Loucy (cell line): ENCODE measurements at regions not wholly inside any gene's neighbourhood (a gene's known extent, or its start where the extent isn't known, plus 50 kb on each side); places are given as distances from the start of the nearest gene placed in this dataset.

Source experiments
- CTCF ChIP-seq: fragments of 200-600 bp; sonication (generic); conservative IDR thresholded peaks from 2 replicates; pipeline ENCODE4 v1.5.1; 2014; ENCODE audit warnings: mild to moderate bottlenecking, antibody characterized with exemption, low read length
- EZH2phosphoT487 ChIP-seq: fragments of 200-600 bp; IDR thresholded peaks from 2 replicates; pipeline ENCODE4 v1.6.1; 2018; ENCODE audit warnings: antibody characterized with exemption, mild to moderate bottlenecking, moderate library complexity, borderline replicate concordance

- TF ChIP-seq CTCF (no peak), EZH2phosphoT487 (no peak)
Observed at GRCh38 chr9:129524582-129525270, 96.2 kb downstream of the C9orf50 start.
